ENCODE measurements at regions not wholly inside any gene's neighbourhood (a gene's known extent, or its start where the extent isn't known, plus 50 kb on each side); places are given as distances from the start of the nearest gene placed in this dataset.
A peak's percentile ranks its signal among the peaks of the same experiment; 100 is the strongest.
"Not testable (repeated sequence)": the region's sequence is repeated elsewhere in the genome, so short reads cannot be mapped to it uniquely, and the experiment has no call there.

DNA sequence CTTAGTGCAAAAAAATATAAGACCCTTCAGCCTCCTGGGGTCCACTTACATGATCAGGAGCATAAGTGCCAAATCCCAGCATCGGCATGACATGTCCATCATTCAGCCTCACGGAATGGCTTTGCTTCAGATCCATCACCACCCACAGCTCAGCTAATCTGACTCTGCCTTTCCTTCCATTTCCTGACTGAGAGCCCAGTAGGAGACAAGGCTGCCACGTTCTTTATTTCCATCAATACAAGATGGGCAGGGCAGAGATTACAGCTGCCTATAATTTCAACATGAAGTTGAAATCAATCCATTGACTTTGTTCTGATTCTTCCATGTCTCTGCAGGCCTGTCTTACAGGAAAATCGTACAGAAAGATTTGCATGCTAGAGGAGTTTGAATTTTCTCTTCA lies 76.4 kb upstream of the UCN3 start:
- Histone ChIP-seq H3K9me3 (replicated peaks) (peaks cover 6% of the 10 kb centered on the region), H3K4me3 (no peak overlapping the region), H3K27me3 (ENCODE audit: low read depth) (peaks cover 20% of the 10 kb centered on the region), H3K4me1 (peaks cover 23% of the 10 kb centered on the region), H3K27ac (replicated peaks) (no peak overlapping the region), H3K36me3 (no peaks in the 10 kb centered on the region)
- intact Hi-C loops (cut with micrococcal nuclease) = loop anchor here (10.0 kb wide), 1 partner anchor 434 kb away; no protein-coding TSS in a partner anchor
- DNase-seq = no peak
- TF ChIP-seq, protein P1, sequence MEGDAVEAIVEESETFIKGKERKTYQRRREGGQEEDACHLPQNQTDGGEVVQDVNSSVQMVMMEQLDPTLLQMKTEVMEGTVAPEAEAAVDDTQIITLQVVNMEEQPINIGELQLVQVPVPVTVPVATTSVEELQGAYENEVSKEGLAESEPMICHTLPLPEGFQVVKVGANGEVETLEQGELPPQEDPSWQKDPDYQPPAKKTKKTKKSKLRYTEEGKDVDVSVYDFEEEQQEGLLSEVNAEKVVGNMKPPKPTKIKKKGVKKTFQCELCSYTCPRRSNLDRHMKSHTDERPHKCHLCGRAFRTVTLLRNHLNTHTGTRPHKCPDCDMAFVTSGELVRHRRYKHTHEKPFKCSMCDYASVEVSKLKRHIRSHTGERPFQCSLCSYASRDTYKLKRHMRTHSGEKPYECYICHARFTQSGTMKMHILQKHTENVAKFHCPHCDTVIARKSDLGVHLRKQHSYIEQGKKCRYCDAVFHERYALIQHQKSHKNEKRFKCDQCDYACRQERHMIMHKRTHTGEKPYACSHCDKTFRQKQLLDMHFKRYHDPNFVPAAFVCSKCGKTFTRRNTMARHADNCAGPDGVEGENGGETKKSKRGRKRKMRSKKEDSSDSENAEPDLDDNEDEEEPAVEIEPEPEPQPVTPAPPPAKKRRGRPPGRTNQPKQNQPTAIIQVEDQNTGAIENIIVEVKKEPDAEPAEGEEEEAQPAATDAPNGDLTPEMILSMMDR (IDR thresholded peaks at IDR 0.05; ENCODE audit: borderline replicate concordance) = no peak

DNA sequence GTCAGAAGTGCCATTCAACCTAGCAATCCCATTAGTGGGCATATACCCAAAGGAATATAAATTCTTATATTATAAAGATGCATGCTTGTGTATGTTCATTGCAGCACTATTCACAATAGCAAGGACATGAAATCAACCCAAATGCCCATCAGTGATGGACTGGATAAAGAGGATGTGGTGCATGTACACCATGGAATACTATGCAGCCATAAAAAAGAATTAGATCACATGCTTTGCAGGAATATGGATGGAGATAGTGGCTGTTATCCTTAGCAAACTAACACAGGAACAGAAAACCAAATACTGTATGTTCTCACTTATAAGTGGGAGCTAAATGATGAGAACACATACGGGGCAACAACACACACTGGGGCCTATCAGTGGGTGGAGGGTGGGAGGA lies 75.5 kb upstream of the UCN3 start:
- H3K4me3 ChIP-seq; H3K27ac ChIP-seq (replicated peaks); DNase-seq; H3K36me3 ChIP-seq; H3K9me3 ChIP-seq (replicated peaks): not testable (repeated sequence)
- peaks cover 31% of the 10 kb centered on the region for H3K4me1 ChIP-seq
- intact Hi-C loops (cut with micrococcal nuclease) = loop anchor here (10.0 kb wide), 1 partner anchor 434 kb away; no protein-coding TSS in a partner anchor
- peaks cover 19% of the 10 kb centered on the region for H3K27me3 ChIP-seq (ENCODE audit: low read depth)

DNA sequence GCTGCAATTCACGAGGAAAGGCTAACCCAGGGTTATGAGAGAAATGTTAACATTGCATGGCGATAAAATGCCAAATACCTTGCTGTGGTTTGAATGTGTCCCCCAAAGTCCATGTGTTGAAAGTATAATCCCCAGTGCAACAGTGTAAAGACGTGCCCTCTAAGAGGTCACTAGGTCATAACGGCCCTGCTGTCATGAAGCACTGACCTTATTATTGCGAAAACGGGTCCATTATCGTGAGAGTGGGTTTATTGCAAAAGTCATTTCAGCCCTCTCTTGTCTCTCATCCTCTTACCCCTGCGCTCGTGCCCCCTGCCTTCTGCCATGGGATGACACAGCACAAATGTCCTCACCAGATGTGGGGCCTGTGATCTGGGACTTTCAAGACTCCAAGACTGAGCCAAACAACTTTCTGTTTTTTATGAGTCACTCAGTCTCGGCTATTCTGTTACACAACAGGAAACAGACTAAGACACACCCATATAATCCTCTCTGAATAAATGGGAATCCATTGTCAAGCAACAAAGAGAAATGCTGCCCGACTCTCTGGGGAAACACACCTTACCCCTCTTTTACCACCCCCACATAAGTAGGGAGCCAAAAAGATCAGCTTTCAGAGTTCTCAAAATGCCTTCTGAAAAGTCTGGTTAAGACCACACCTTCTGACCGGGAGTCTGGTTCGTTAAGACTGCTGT lies 73.1 kb upstream of the UCN3 start:
- Histone ChIP-seq H3K4me3 (no peak overlapping the region), H3K4me1 (peaks cover 46% of the 10 kb centered on the region)

DNA sequence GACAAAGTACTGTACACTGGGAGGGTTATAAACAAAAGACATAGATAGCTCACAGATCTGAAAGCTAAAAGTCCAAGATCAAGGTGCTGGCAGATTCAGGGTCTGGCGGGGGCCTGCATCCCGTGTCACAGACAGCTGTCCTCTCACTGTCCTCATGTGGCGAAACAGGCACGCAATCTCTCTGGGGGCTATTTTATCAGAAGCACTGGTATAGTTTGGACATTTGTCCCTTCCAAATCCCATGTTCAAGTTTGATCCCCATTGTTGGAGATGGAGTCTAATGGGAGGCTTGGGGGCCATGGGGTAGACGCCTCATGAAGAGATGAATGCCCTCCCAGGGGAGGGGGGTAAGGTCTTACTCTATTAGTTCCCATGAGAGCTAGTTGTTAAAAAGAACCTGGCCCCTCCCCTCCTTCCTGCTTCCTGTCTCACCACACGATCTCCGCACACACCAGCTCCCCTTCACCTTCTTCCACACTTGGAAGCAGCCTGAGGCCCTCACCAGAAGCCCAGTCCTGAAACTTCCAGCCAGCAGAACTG lies 72.5 kb upstream of the UCN3 start:
- TF ChIP-seq, protein P1 (IDR thresholded peaks at IDR 0.05; ENCODE audit: borderline replicate concordance) = no peak
- DNase-seq = no peak
- H3K4me3 ChIP-seq = no peak overlapping the region
- H3K27ac ChIP-seq (replicated peaks) = peak overlapping the region; percentile 86
- no peaks in the 10 kb centered on the region for H3K36me3 ChIP-seq
- H3K9me3 ChIP-seq (replicated peaks) = peaks cover 6% of the 10 kb centered on the region
- peaks cover 3% of the 10 kb centered on the region for H3K27me3 ChIP-seq (ENCODE audit: low read depth)
- H3K4me1 ChIP-seq = peaks cover 53% of the 10 kb centered on the region
- intact Hi-C loops (cut with micrococcal nuclease) = no loop called here

More for the DNA sequence above, 73.1 kb upstream of the UCN3 start:
- peaks cover 6% of the 10 kb centered on the region for H3K9me3 ChIP-seq (replicated peaks)
- H3K27me3 ChIP-seq (ENCODE audit: low read depth) = peaks cover 9% of the 10 kb centered on the region
- H3K36me3 ChIP-seq = no peaks in the 10 kb centered on the region
- intact Hi-C loops (cut with micrococcal nuclease) = no loop called here
- TF ChIP-seq, protein P1 (IDR thresholded peaks at IDR 0.05; ENCODE audit: borderline replicate concordance) = no peak
- DNase-seq = peak; percentile 52
- peak overlapping the region; percentile 86 for H3K27ac ChIP-seq (replicated peaks)

DNA sequence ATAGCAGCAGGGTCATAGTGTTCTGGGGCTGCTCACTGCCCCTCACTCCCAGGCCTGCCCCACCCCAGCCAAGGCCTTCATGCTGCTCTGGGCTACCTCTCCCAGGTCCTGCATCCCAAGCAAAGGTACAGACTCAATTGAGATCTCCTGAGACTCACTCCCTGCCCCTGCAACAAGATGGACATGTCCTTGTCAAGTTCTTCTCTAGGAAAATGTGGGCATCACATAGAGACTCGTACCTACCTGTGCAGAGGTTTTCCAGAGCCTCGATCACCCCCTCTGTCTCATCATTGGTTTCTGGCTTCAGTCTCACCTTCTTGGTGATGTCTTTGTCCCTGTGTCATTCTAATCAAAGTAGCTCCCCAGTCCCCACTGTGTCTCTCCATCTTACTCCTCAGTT lies 71.8 kb upstream of the UCN3 start:
- DNase-seq; H3K36me3 ChIP-seq; H3K27me3 ChIP-seq (ENCODE audit: low read depth); H3K9me3 ChIP-seq (replicated peaks); H3K4me3 ChIP-seq; intact Hi-C loops (cut with micrococcal nuclease): not testable (repeated sequence)
- peaks cover 60% of the 10 kb centered on the region for H3K4me1 ChIP-seq
- H3K27ac ChIP-seq (replicated peaks) = peak overlapping the region; percentile 86

DNA sequence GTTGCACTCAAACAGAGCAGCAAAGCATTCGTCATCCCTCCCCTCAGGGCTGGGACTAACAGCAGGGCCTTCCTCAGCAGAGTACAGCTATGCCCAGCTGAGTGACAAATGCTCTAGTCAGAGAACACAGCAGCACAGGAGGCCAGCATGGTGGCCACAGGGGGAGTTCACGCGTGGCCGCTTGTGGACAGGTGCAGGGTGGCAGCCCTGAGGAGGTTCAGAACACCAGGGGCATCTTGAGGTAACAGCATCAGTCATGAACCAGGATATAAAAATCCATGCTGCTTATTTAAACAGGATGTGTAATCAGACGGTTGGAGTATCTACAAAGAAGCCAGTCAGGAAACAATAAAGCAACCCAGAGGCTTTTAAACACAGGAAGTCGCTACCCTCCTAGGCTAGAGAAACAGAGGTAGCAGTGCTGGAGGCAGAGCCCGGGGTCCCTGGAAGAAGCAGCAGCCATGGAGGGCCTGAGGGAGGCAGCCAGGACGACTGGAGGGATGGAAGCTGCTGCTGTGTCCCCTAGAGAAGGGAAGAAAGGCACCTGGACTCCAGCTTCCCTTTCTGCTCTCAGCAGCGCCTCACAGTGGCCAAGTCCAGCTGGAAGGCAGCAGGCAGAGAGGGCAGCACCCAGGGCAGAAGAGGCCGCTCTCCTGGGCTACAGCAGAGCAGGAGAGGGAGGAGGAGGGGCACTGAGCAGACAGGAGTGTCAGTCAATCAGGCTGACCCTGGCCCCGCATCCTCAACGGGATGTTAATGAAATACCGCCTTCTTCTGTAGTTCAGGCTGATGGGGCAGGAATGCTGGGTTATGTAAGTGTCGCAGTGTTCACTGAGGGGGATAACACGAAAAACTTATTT lies 70.8 kb upstream of the UCN3 start:
- peaks cover 69% of the 10 kb centered on the region for H3K4me1 ChIP-seq
- peak overlapping the region; percentile 66 for H3K27ac ChIP-seq (replicated peaks)
- no peak overlapping the region for H3K4me3 ChIP-seq
- H3K27me3 ChIP-seq (ENCODE audit: low read depth) = no peaks in the 10 kb centered on the region
- DNase-seq = peak; percentile 47
- intact Hi-C loops (cut with micrococcal nuclease) = no loop called here
- H3K9me3 ChIP-seq (replicated peaks) = peaks cover 6% of the 10 kb centered on the region
- H3K36me3 ChIP-seq = no peaks in the 10 kb centered on the region
- TF ChIP-seq, protein P1 (IDR thresholded peaks at IDR 0.05; ENCODE audit: borderline replicate concordance) = peak; percentile 55

All from left ventricle myocardium inferior (tissue), 1 donor.